GM18519 (cell line): ENCODE measurements at regions not wholly inside any gene's neighbourhood (a gene's known extent, or its start where the extent isn't known, plus 50 kb on each side); places are given as distances from the start of the nearest gene placed in this dataset.

ENCODE experiments used
- ATAC-seq: cut with Tn5 transposase; IDR thresholded peaks from one replicate; pipeline ENCODE4 v1.9.1; 2021; ENCODE audit warnings: mild to moderate bottlenecking, moderate library complexity; ENCODE audit not compliant: unreplicated experiment, low FRiP score

DNA sequence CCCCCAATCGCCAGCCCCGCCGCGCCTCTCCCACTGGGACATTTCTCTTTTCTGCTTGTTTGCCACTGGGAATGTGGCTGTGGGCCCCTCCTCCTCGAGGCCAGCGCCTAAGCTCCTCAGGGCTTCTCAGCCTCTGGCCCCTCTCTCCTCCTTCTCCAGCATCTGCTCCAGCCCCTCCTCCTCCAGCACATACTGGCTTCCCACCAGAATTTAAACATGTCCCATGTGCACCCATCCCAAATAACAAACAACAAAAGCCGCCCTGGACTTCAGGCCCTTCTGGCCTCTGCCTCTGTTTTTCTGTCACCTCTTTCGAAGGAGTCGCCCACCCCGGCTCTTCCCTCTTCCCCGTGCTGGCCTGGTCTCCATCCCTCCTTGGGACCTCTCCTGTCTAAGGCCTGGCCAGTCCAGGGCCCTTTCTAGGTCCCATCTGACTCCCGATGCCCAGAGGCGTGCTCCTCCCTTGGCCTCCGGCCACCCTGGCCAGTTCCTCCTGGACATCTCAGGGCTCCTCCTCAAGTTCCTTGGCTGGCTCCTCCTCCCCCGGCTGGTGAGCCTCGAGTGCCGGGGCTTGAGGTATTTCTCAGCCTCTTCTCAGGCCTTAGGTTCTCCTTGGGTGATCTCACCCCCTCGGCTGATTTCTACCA, 94.6 kb upstream of the SLC6A6 start:
- ATAC-seq, result no peak

DNA sequence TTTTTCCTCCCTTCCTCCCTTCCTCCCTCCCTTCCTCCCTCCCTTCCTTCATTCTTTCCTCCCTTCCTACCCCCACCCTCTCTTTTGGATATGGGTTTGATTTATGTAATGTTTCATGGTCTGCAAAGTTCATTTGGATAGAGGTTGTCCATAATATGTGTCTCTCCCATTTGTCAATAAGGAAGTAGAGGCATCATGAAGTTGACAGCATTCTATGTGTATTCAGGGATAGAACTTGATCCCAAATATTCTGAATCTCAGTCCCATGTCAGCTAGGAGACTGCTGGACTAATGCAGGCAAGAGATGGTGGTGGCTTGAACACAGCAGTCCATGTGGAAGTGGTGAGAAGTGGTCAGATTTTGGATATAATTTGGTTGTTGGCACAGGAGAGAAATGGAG, 90.7 kb upstream of the SLC6A6 start:
- no peak for ATAC-seq

DNA sequence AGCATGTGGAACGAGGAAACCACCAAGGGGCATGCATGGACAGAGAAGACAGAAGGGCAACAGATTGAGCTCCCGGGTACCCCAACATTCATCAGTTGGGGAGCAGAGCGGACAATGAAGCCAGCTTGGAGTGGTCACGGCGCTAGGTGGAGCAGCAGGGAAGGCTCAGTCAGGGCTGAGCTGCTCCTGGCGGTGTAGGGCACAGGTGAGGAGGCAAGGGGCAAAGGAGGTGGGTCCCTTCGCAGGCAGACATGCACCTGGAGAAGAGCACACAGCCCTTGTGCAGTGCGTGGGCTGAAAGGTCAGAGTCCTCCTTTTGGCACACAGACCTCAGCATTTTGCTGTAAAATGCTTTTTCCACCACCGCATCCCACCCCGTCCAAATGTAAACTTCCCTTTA, 90.0 kb upstream of the SLC6A6 start:
- no peak for ATAC-seq

DNA sequence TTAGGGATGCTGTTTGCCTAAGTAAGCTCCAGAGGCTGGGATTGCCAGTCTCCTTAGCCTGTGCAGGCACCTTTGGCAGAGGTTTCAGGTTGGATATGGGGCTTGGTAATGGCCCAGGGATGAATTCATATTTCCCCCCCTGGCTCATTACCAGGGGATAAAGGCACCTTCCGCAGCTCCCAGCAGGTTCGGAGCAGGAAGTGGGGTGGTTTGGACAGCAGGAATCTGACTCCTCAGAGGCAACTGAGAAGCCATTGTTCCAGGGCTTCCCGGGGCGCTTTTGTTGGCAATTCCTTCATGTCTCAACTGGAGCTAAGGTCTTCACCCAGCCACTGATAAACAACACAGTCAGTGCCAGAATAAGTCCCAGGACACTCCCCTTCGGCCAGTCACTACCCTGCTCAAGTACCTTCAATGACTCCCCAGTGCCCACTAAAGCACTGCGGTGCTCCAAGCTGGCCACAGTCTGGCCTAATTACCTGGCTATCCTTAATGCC, 85.3 kb upstream of the SLC6A6 start:
- ATAC-seq, result no peak

DNA sequence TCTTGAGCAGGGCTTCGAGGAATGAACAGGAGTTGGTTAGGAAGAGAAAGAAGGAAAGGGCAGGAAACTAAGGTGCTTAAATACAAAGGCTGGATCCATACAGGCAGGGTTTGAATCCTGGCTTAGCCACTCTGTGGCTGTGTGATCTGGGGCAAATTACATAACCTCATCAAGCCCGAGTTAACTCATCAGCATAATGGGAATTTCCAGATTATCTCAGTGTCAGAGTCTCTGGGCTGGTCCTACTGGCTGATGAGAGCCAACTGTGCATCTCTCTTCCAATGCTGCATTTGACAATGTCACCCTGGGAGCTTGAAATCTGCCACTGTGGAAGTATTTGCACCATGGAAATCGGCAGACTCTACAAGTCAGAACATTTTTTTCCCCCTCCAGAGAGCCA, 83.8 kb upstream of the SLC6A6 start:
- no peak for ATAC-seq

DNA sequence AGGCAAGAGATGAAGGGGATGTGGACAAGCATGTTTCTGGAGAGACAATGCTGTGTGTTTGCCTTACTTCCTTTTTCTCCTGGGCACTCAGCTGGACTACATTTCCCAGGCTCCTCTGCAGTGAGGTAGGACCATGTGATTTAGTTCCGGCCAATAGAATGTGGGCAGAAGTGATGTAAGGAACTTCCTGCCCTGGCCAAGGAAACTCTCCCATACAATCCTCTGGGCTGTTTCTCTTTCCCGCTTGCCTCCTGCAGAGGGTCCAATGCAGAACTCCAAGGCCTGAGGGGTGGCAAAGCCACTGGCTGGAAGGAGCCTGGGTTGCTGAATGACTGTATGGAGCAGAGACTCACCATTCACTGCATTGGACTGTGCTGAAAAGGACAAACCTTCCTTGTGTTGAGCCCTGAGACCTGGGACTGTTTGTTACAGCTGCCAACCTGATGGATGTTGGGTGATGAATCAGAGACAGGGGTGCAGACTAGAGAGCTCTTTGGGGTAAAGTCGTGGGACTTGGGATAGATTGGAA, 82.7 kb upstream of the SLC6A6 start:
- ATAC-seq, result peak; percentile 96

DNA sequence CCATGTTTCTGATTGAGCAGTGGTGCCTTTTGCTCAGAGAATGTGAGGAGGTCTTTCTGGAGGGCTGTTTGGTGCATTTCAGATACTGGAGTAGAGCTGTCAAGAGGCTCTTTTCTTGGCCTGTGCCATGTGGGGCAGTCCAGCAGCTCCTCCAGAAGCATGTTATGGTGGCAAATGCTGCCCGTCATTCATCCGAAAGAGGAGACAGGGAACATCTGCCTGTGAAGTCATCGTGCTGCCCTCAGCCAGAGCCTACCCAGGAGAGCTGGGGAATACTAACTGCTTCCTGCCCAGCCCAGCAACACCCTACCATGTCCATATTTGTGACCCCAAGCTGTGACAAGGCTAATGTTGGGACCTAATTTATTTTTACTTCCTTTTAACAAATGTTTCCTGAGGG, 82.2 kb upstream of the SLC6A6 start:
- no peak for ATAC-seq

DNA sequence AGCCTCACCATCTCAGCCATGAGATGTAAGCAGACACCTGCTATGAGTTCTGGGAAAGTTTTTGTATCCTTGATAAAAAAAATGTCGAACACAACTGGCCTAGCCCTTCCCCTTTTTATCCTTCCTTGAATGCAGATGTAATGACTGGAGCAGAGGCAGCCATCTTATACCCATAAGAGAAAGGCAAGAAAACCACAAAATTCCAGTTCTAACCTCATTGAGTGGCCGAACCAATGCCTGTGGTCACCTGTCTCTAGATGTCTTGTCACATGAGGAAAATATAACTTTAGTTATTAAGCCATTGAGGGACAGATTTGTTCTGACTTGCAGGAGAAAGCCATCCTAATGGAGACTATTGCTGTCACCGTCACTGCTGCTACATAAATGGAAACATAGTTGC, 80.4 kb upstream of the SLC6A6 start:
- no peak for ATAC-seq

DNA sequence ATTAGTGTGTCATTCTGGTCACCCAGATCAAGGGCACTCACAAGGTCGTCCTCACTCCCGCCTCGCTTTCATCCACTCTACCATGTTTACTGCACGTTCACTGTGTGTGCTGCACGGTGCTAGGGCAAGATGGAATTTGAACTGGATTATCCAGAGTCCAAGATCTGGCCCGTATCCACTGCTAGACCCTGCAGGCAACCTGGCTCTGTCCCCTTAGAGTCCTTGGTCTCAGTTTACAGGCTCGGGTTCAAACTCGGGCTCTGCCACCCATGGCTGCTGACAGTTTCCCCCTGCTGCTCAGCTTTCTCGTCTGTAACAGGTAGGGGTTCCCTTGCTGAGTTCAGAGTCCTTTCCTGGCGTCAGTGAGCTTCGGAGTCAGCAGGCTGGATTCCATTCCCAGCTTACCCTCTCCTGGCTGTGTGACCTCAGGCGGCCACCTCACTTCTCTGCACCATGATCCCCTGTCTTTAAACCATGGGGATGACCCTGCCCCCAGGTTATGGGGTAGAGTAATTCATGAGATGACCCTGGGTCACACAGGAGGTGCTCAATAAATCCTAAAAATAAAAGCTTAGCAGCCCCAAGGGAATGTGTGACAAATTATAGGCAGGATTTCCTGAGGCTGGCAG, 79.6 kb upstream of the SLC6A6 start:
- ATAC-seq, result no peak

DNA sequence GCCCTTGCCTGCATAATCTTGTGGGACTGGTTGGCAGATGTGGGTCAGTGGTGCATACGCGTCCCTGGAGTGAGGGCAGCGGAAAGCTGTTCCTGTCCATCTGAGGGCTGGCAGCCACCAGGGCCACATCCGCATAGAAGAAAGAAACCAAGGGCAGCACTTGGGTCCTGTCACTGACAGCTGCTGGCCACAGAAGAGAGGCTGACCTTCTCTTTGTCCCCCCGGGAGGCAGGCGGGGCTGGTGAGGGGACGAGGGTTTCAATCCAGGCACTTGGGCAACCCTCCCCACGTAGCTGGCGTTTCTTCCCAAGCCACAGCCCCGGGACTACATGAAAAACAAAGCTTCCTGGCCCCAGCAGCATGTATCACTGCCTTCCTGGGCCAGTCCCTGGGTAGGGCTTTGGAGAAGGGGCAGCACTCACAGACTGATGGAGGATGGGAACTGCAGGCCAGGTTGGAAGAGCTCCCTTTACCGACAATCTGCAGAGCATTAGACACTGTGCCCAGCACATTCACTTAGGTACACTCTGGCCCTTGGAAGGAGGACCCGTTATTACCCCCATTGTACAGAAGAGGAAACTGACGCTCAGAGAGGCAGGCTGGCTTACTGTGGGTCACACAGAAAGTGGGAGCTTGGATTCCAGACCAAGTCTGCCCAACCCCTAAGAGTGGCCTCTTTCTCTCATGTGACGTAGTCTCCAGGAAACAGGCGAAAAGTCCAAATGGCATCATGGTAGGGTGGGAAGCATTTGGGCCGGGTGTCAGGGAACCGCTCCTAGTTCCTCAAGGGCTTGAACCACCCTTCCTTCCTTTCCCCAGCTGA, 78.8 kb upstream of the SLC6A6 start:
- no peak for ATAC-seq

DNA sequence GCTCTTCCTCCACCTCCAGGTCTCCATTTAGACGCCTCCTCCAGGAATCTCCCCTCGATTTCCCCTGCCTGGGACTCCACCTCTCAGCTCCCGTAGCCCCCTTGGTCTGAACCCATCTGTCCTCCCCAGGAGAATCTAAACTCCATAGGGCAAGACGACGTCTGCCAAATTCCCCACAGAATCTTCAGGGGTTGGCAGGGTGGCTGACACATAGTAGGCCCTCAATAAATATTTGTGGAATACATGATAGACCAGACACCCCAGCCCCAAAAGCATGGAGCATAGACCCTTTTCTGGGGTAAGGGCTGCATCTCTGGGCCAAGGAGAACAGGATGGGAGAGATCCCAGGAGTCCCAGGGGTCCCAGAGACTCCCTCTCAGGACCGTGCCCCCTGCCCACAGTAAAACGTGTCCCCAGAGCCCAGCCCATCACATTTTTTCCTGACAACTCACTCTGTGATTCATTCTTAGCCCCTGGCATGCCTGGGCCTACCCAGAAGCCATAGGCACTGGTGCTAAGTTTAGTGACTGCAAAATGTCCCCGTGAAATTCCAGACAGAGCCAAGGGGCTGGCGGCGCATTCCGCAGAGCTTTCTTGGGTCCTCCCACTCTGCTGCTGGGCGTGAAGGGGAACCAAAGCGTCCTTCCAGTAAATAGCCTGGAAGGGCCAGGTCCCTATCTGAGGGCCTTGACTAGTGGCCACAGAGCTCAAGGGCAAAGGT, 78.0 kb upstream of the SLC6A6 start:
- ATAC-seq, result no peak

DNA sequence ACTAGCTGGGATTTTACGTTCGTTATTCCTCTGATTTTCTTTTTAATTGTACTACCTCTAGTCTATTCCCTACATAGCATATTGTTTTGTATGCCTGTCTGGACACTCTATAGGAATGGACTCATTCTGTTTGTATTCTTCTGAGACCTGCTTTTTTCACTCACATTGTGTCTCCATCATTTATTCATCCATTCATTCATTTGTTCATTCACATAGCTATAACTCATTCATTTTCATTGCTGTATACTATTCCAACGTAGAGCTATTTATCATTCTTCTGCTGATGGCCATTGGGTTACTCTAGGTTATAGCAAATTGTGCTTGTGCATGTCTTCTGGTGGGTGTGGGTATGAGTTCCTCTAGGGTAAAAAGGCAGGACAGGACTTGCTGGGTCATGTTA, 74.0 kb upstream of the SLC6A6 start:
- no peak for ATAC-seq

DNA sequence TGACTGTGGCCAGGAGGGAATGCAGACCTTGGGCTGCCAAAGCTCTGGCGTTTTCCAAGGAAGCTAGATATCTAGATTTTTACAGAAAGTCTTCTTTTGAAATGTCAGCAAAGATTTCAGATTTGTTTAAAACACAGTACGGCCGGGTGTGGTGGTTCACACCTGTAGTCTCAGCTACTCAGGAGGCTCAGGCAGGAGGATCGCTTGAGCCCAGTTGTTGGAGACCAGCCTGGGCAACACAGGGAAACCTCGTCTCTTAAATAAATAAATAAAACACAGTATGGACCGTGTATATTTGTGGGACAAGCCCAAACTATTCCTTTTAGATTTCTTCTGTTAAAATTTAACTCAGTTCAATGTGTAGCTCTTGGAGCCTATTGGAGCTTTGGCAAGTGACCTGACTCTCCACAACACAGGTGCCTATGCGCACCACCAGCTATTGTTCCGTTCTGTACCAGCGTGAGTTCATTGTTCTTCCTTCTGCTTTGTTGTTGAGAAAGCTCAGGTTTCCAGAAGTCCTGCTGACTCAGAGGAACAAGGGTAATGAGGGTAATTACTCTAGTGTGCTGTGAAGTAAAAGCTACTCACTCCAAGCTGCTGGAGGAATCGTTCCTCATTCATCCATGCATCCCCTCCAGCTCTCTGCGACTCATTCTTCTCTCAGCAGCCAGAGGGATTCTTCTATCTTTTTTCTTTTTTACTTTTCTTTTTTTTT, 73.1 kb upstream of the SLC6A6 start:
- no peak for ATAC-seq

DNA sequence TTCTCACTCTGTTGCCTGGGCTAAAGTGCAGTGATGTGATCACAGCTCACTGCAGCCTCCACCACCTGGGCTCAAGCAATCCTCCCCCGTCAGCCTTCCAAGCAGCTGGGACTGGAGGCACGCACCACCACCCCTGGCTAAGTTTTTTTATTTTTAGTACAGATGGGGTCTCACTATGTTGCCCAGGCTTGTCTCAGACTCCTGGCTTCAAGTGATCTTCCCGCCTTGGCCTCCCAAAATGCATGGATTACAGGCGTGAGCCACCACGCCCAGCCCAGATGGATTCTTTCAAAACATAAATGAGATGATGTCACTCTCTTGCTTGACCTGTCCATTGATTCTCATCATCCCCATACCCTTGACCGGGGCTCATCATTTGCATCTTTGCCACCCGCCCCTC, 72.6 kb upstream of the SLC6A6 start:
- no peak for ATAC-seq

DNA sequence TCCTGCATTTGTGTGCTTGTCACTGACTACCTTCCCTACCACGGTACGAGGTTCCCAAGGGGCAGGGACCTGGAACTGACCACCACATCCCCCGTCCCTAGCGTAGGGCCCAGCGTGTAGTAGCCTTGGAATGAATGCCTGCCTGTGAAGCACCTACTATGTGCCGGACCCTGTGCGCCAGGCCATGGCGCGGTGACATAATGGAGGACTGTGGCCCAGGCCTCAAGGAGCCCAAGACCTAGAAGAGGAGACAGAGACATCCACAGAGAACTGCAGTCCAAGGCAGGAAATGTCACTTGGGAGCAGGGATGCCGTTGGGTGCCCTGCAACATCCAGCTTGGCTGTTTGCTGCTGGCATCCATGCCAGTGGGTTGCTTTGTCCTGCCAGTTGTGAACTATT, 71.9 kb upstream of the SLC6A6 start:
- no peak for ATAC-seq

DNA sequence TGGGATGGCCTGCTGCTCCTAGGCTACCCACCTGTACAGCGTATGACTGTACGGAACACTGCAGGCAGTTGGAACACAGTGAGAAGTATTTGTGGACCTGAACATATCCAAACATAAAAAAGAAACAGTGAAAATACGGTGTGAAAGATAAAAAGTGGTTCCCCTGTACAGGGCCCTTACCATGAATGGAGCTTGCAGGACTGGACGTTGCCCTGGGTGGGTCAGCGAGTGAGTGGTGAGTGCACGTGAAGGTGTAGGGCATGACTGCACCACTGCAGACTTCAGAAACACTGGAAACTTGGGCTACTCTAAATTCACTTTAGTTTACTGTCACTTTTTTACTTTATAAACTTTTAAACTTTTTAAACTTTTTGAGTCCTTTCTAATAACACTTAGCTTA, 71.2 kb upstream of the SLC6A6 start:
- no peak for ATAC-seq

DNA sequence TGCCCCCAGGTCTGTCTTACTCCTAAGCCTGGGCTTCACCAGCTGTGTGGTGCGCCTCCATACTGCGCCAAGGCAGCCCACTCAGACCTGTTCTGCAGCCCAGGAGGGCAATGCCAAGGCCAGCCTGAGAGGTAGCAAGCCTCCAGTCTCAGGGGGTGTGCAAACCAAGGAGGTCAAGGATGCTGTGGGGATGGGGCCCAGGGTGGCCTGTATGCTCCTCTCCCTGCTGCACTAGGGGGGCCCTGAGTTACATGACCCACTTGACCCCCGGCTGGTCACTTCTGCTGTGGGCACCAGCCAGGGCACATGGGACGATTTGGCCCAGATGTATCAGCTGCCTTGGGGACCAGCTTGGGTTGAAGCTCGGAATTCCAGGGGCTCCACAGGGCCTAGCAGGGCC, 70.0 kb upstream of the SLC6A6 start:
- no peak for ATAC-seq

DNA sequence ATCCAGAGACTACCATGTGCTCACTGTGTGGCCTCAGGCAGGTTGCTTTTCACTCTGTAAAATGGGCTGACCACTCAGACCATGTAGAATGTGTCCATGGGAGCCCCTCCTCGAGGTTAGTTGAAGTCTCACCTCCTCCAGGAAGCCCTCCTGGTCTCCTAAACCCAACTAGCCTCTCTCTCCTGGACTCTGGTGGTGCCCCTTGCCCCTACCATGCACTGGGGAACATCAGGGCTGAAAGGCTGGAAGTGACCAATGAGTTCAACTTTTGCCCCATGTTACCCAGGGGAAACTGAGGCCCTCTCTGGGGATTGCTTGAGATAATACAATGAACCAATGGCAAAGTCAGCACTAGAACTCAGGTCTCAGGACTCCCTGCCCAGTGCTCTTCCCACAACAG, 69.2 kb upstream of the SLC6A6 start:
- no peak for ATAC-seq

DNA sequence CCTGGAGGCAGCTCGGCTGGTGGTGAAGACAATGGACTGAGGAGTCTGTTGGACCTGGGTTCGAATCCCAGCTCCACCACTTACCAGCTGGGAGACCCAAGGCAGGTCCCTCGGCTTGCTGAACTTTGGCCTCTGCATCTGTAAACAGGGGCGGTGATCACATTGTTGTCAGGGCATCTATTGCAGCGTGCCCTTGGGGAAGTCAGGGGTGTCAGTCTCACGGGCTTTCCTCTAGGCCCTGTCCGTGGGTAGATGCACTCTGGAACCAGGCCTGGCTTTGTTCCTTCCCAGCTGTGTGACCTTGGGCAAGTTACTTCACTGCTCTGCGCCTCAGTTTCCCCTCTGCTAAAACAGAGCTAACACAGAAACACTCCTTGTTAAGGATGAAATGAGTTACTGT, 68.8 kb upstream of the SLC6A6 start:
- ATAC-seq, result no peak

DNA sequence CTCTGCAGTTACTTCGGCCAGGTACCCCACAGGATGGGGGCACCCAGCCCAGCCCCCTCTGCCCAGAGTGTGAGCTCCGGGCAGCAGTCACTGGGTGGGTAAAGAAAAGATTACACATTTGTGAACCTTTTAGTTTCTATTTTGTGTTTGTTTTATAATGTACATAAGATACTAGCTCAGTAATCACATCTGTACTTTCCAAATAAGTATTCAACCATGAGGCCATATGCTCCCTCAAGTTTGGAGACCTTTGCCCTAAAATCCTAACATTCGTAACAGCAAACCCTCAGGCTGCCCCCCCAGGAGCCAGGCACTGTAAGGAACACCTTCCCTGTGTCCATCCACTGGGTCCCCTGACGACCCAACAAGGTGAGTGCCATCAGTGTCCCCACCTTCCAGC, 68.3 kb upstream of the SLC6A6 start:
- no peak for ATAC-seq
